ENCODE measurements at regions not wholly inside any gene's neighbourhood (a gene's known extent, or its start where the extent isn't known, plus 50 kb on each side); places are given as distances from the start of the nearest gene placed in this dataset.
"Not testable (repeated sequence)": the region's sequence is repeated elsewhere in the genome, so short reads cannot be mapped to it uniquely, and the experiment has no call there.

DNA sequence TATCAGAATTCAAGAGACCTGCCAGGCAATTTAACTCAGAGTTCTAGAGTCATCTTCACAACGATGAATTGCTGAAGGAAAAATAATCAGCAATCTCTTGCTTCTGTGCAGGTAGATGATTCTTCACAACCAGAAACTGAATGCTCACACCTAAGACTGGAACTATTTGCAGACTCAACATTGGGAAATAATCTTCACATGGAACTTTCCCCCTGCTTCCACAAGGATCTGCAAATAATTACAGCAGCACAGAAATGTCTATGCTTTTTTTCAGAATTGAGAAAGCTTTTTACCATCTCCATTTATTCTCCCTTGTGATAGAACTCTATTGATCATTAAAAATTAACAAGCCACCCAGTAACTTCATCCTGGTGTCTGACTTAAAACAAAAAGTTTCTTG, 282.8 kb downstream of the AHR start:
- no peak overlapping the region for H3K4me3 ChIP-seq (replicated peaks; ENCODE audit: low read depth, low read length)
- no peaks in the 10 kb centered on the region for H3K27me3 ChIP-seq (replicated peaks; ENCODE audit: control insufficient read depth, insufficient read depth, low read length)
- TF ChIP-seq, protein P1, sequence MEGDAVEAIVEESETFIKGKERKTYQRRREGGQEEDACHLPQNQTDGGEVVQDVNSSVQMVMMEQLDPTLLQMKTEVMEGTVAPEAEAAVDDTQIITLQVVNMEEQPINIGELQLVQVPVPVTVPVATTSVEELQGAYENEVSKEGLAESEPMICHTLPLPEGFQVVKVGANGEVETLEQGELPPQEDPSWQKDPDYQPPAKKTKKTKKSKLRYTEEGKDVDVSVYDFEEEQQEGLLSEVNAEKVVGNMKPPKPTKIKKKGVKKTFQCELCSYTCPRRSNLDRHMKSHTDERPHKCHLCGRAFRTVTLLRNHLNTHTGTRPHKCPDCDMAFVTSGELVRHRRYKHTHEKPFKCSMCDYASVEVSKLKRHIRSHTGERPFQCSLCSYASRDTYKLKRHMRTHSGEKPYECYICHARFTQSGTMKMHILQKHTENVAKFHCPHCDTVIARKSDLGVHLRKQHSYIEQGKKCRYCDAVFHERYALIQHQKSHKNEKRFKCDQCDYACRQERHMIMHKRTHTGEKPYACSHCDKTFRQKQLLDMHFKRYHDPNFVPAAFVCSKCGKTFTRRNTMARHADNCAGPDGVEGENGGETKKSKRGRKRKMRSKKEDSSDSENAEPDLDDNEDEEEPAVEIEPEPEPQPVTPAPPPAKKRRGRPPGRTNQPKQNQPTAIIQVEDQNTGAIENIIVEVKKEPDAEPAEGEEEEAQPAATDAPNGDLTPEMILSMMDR (IDR thresholded peaks at IDR 0.05; ENCODE audit: insufficient read depth, low read length, poor library complexity, severe bottlenecking) = no peak
- DNase-seq (ENCODE audit: extremely low read depth, insufficient read length) = no peak
- no peaks in the 10 kb centered on the region for H3K36me3 ChIP-seq (ENCODE audit: control insufficient read depth, insufficient read depth, low read length)

DNA sequence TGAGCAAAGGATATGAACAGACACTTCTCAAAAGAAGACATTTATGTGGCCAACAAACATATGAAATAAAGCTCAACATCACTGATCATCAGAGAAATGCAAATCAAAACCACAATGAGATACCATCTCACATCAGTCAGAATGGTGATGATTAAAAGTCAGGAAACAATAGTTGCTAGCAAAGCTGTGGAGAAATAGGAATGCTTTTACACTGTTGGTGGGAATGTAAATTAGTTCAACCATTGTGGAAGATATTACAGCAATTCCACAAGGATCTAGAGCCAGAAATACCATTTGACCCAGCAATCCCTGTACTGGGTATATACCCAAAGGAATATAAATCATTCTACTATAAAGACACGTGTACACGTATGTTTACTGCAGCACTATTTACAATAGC, 284.2 kb downstream of the AHR start:
- not testable (repeated sequence) for DNase-seq (ENCODE audit: extremely low read depth, insufficient read length); H3K36me3 ChIP-seq (ENCODE audit: control insufficient read depth, insufficient read depth, low read length); H3K27me3 ChIP-seq (replicated peaks; ENCODE audit: control insufficient read depth, insufficient read depth, low read length); H3K4me3 ChIP-seq (replicated peaks; ENCODE audit: low read depth, low read length)

DNA sequence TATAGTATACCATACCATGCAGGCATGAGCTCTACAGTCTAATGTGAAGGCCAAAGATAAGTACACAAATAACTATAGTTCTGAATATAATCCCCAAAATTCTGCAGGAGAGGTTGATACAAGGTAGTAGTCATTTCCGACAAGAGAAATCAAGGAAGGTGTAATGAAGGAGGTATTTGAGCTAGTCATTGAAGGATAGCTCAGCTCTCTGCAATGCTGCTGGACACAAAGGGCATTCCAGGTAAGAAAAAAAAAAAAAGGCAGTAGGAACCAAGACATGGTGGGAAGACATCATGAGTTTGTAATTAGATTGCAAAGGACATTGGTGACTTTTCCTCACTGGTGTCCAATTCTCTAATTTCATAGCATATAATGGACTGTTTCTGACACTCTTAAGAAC, 285.3 kb downstream of the AHR start:
- Histone ChIP-seq H3K27me3 (replicated peaks; ENCODE audit: control insufficient read depth, insufficient read depth, low read length) (no peaks in the 10 kb centered on the region), H3K36me3 (ENCODE audit: control insufficient read depth, insufficient read depth, low read length) (no peaks in the 10 kb centered on the region)
- TF ChIP-seq, protein P1 (IDR thresholded peaks at IDR 0.05; ENCODE audit: insufficient read depth, low read length, poor library complexity, severe bottlenecking) = no peak

DNA sequence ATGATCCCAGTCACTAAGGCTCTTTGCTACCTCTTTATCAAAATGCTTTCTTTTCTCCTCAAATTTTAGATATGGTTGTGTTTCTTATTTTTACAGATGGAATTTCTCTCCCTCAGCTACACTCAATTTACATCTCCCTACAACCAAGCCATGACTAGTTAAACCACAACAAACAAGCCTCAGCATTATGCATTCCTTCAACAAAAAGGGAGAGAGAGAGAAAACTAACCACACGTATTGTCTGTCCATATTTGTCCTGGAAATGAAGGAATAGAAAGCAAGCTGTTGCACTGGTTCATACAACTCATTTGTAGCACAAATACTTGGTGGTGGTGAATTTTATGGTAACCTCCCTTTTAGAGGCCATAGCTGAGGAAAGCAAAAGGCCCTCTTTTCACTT, 286.4 kb downstream of the AHR start:
- H3K36me3 ChIP-seq (ENCODE audit: control insufficient read depth, insufficient read depth, low read length) = no peaks in the 10 kb centered on the region
- no peaks in the 10 kb centered on the region for H3K27me3 ChIP-seq (replicated peaks; ENCODE audit: control insufficient read depth, insufficient read depth, low read length)
- DNase-seq (ENCODE audit: extremely low read depth, insufficient read length) = no peak
- TF ChIP-seq, protein P1 (IDR thresholded peaks at IDR 0.05; ENCODE audit: insufficient read depth, low read length, poor library complexity, severe bottlenecking) = no peak
- H3K4me3 ChIP-seq (replicated peaks; ENCODE audit: low read depth, low read length) = no peak overlapping the region

More for the DNA sequence above, 285.3 kb downstream of the AHR start:
- DNase-seq (ENCODE audit: extremely low read depth, insufficient read length) = no peak
- no peak overlapping the region for H3K4me3 ChIP-seq (replicated peaks; ENCODE audit: low read depth, low read length)

DNA sequence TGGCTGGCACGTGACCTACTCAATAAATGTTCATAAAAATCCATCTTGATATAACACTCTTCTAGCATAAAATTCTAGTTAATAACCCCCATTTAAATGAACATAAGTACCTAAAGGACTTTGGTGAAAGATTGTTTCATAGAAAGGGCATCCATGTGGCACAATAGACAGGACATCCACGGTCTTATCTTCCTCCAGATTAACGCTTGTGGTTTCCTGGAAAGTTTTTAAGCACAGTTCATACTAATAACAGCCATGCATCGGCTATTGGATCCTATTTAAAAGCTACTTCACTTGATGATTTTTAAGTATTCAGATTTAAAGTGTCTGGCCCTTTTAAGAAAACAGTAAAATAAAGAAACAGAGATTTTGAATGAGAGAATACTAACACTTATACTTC, 288.3 kb downstream of the AHR start:
- Histone ChIP-seq H3K27me3 (replicated peaks; ENCODE audit: control insufficient read depth, insufficient read depth, low read length) (no peaks in the 10 kb centered on the region), H3K36me3 (ENCODE audit: control insufficient read depth, insufficient read depth, low read length) (no peaks in the 10 kb centered on the region), H3K4me3 (replicated peaks; ENCODE audit: low read depth, low read length) (no peak overlapping the region)
- DNase-seq (ENCODE audit: extremely low read depth, insufficient read length) = no peak
- TF ChIP-seq, protein P1 (IDR thresholded peaks at IDR 0.05; ENCODE audit: insufficient read depth, low read length, poor library complexity, severe bottlenecking) = no peak

DNA sequence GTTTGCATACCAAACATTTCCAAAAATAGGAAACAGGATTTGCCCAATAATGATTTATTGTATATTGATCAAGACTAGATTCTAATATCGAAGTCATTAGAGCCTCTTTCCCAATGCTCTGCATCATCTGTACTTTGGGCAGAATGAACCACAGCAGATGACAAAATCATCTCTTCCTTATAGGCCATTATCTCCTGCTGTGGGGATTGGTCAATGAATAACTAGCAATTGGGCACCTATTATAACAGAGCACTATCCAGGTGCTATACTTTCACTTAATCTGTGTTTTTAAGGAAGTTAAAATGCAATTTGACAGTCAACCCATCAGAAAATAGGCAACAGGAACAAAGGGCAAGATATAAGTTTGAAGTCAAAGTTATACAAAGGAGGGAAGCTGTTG, 290.3 kb downstream of the AHR start:
- H3K27me3 ChIP-seq (replicated peaks; ENCODE audit: control insufficient read depth, insufficient read depth, low read length) = no peaks in the 10 kb centered on the region
- TF ChIP-seq, protein P1 (IDR thresholded peaks at IDR 0.05; ENCODE audit: insufficient read depth, low read length, poor library complexity, severe bottlenecking) = no peak
- no peak for DNase-seq (ENCODE audit: extremely low read depth, insufficient read length)
- no peaks in the 10 kb centered on the region for H3K36me3 ChIP-seq (ENCODE audit: control insufficient read depth, insufficient read depth, low read length)
- no peak overlapping the region for H3K4me3 ChIP-seq (replicated peaks; ENCODE audit: low read depth, low read length)

Data from GM06990 (cell line).